Activated CD4-positive, alpha-beta T cell treated with anti-CD3 and anti-CD28 coated beads, Interleukin-2, amount 50 U/mL, for 4 hours (primary cell): ENCODE measurements at regions not wholly inside any gene's neighbourhood (a gene's known extent, or its start where the extent isn't known, plus 50 kb on each side); places are given as distances from the start of the nearest gene placed in this dataset.
"Not testable (repeated sequence)": the region's sequence is repeated elsewhere in the genome, so short reads cannot be mapped to it uniquely, and the experiment has no call there.

ENCODE experiments used
- DNase-seq, 2 experiments: peaks; one replicate each; pipeline ENCODE4 v3.0.0-alpha.2; 2020

GRCh38 chr5:131001507-131001906 is 163.5 kb downstream of the HINT1 start:
- no peak for DNase-seq

- no peak for DNase-seq
Measured at GRCh38 chr5:131000289-131000688, 164.8 kb downstream of the HINT1 start.

DNA sequence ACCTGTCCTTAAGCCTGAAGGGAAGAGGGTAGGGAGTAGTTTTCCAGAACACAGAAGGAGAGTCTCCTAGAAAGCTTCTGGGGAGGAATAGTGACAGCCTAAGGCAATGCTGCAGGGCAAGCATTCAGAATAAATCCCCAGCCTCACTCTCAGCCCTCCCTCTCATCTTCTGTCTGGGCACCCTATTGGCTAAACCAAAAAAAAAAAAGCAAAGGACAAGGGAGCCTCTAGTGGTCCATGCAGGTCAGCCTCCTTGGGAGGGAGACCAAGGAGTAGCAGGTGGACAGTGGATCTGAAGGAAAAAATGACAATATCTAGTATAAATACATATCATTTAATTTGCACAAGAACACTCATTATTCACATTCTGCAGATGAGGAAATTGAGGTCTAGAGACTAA is 168.3 kb downstream of the HINT1 start:
- not testable (repeated sequence) for DNase-seq

DNA sequence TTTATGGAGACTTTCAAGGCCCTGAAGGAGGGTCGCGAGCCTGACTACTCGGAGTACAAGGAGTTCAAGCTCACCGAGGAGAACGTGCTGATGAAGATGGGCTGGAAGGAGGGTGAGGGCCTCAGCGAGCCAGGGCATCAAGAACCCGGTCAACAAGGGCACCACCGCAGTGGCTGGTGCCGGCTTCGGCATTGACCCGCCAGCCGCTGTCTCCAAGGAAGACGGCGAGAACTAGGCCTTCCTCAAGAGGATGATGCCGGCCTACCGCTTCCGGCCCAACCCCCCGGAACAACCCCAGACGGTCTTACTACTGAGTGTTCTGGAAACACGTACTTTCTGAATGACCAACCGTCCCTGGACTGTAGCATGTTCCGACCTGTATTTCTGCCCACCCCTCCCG is 169.2 kb downstream of the HINT1 start:
- DNase-seq, result no peak

DNA sequence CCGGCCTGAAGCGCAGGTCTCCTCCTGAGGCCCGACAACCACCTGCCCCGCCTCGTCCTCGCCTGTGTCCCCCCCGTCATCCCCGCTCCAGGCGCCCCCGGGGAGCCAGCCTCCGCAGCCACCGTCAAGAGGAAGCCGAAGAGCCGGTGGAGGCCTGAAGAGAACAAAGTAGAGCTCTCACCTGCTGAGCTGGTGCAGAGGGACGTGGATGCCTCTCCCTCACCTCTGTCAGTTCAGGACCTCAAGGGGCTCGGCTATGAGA is 169.9 kb downstream of the HINT1 start:
- no peak for DNase-seq

DNA sequence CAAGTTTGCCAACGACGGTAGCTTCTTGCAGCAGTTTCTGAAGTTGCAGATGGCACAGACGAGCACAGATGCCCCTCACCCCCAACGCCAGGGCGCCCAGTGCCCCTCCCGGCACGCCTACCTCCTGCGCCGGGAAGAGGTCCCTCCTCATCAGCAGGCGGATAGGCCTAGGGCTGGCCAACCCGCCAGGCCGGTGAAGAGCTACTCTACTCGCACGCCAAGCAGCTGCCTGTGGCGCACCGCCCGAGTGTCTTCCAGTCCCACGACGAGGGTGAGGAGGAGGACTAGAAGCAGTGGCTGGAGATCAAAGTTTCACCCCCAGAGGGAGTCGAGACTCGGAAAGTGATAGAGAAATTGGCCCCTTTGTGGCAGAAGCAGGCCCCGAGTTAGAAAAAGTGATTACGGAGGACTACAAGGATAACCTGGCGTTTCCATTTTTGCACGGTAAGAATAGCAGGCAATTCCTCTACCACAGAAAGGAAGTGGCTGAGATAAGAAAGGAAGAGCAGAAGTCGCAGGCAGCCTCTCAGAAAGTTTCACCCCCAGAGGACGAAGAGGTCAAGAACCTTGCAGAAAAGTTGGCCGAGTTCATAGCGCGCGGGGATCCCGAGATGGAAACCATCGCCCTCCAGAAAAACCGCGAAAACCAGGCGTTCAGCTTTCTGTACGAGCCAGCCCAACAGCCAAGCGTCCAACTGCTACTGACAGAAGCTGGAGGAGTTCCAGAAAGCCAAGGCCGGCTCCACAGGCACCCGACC is 170.4 kb downstream of the HINT1 start:
- DNase-seq, result no peak

GRCh38 chr5:130992621-130993020 is 172.4 kb downstream of the HINT1 start:
- no peak for DNase-seq

GRCh38 chr5:130992095-130992494 is 173.0 kb downstream of the HINT1 start:
- no peak for DNase-seq

DNA sequence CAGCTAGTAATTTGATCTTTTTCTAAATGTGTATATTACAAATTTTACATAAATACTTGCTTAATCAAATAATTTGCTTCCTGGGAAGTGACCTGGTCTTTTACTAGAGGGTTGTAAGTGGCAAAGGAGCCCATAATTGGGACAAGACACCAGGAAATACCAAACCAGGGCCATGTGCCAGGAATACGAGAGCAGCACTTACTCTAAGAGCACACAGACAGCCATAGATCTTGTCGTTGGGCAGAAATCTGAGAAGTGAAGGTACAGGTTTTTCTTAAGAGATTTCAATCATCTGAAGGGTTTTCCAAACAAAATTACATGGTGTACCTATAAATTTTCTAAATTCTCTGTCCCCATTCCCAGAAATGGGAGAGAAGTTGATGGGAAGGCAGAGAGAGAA is 179.3 kb downstream of the HINT1 start:
- DNase-seq, result no peak

- DNase-seq, result no peak
Measured at GRCh38 chr5:130981663-130982062, 183.4 kb downstream of the HINT1 start.

GRCh38 chr5:130978475-130978874 is 186.6 kb downstream of the HINT1 start:
- DNase-seq, result no peak

DNA sequence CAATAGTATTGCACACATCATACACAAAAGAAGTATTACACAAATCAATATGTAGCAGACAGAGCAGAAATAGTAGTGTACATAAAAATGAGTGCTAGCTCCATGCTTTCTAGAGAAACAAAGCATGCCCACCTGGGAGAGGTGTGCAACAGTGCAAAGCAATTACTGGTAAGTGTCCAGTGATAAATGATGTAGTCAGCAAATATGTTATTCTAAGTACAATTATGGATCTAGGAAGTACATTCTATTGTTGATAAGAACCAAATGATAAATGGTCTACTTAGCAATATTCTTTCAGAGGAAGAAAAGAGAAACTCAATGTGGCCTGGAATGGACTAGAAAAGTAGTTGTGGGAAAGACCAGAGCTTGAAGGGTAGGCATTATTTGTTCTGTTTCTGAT is 188.6 kb downstream of the HINT1 start:
- no peak for DNase-seq

GRCh38 chr5:130975847-130976246 is 189.2 kb downstream of the HINT1 start:
- no peak for DNase-seq

DNA sequence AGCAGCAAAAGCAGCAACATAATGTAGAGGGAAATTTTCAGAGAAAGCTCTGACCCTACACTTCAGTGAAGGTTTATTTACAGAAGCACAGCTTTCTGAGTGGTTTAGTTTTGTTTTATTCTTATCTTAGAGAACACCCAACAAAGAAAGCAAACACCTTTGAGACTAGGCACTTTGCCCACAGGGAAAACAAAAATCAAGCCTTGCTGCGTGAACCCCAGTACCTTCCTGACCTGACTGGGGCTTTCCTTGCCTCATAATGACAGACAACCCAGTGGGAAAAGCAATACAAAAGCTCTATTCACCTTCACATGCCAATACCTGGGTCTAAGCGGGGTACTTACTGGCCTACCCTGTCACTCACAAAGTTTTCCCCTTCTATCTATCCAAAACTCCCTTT is 189.8 kb downstream of the HINT1 start:
- DNase-seq, result no peak

DNA sequence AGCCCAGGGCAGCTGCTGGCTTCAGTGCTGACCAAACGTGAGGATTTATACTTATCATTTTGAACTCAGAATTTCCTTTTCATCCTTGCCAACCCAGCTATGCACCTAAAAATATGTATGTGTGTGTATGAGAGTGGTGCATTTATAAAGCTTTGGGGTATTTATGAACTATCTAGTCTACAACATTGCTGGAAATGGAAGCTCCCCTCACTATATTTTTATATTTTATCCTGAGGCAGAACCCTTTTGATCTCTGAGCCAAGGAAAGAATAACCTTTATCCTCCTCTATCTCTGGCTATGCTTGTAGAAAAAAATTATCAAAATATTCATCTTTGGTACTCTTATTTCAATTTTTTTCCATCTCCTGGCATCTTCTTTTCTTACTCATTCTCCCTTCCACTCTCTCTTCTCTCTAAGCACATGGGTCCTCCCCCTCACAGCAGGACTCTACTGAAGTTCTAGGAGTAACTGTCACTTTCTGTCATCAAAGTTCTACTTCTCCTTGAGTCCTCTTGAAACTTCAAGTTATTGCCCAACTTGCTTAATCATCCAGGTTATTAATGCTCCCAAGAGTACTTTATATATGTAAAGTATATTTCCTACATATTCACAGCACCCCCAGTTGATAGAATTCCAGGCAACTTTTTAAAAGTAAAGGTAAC is 190.9 kb downstream of the HINT1 start:
- DNase-seq, result no peak

DNA sequence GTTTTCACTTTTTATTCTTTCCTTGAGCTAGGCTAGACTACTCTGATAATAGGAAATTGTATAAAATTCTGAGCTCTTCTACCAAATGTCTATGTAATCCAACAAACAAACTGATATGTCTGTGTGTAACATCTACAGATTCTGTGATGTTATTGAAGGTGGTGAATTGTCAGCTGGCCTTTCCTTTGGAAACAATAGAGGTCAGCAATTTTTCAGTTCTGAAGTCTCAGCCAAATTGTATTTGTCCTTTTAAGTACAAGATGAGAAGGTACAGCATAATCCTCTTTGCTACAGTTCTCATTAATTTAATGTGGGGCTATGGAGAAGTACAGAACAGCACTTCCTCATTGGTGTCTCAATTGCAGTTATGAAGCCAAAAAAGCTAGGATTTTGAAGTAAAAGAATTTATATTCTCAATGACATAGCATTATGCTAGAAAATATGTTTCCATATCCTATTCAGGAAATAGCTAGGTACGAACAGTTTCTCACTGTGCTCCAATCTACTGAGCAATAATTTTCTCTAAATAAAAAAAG is 198.0 kb downstream of the HINT1 start:
- no peak for DNase-seq

GRCh38 chr5:130965920-130966319 is 199.1 kb downstream of the HINT1 start:
- no peak for DNase-seq

DNA sequence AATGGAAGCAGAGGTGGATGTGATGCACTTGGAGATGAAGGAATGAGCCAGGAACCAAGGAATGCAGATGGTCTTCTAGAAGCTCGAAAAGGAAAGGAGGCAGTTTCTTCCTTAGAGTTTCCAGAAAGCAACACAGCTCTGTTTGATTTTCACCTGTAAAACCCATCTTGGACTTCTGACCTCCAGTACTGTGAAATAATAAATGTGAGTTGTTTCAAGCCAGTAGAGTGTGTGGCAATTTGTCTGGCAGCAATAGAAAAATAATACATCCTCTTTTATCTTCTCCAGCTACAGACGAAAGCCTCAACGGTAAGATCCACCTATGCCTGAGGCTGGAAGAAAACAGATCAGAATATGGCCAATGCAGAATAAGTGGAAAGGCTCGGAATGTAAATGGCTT is 199.7 kb downstream of the HINT1 start:
- no peak for DNase-seq

- DNase-seq, result no peak
Measured at GRCh38 chr5:130964231-130965202, 200.5 kb downstream of the HINT1 start.

- no peak for DNase-seq
Measured at GRCh38 chr5:130963798-130964197, 201.3 kb downstream of the HINT1 start.

GRCh38 chr5:130957151-130957550 is 207.9 kb downstream of the HINT1 start:
- no peak for DNase-seq

DNA sequence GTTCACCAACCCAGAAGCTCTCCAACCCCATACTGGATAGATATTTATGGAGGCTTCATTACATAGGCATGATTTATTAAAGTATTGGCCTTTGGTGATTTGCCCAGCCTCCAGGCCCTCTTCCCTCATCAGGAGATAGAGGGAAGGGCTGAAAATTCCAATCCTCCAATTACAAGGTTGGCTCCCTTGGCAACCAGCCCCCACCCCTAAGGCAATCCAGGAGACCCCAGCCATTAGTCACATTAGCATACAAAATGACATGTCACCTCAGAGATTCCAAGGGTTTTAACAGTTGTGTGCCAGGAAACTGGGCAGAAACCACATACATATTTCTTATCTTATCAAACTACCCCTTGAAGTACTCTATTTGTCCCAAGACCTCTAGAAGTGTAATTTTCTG is 210.0 kb downstream of the HINT1 start:
- DNase-seq, result no peak

GRCh38 chr5:130954336-130954735 is 210.7 kb downstream of the HINT1 start:
- DNase-seq, result no peak

- no peak for DNase-seq
Measured at GRCh38 chr5:130939059-130939458, 226.0 kb downstream of the HINT1 start.
